Ectodermal cell (in vitro differentiated cells): ENCODE measurements at regions not wholly inside any gene's neighbourhood (a gene's known extent, or its start where the extent isn't known, plus 50 kb on each side); places are given as distances from the start of the nearest gene placed in this dataset.

Experiments used
- H3K27ac ChIP-seq: 2 replicates; pipeline ENCODE4 v1.7.0; 2013; ENCODE audit warnings: mild to moderate bottlenecking, low read depth, low read length; ENCODE audit not compliant: insufficient read depth, poor library complexity, severe bottlenecking
- H3K27me3 ChIP-seq: 2 replicates; pipeline ENCODE4 v1.7.0; 2013; ENCODE audit warnings: mild to moderate bottlenecking, low read length; ENCODE audit not compliant: insufficient read depth, control insufficient read depth, poor library complexity, severe bottlenecking
- H3K36me3 ChIP-seq: one replicate; pipeline ENCODE4 v1.7.0; 2013; ENCODE audit warnings: low read length; ENCODE audit not compliant: control insufficient read depth, insufficient read depth
- H3K4me1 ChIP-seq: one replicate; pipeline ENCODE4 v1.7.0; 2013; ENCODE audit warnings: low read length; ENCODE audit not compliant: control insufficient read depth, insufficient read depth
- H3K4me3 ChIP-seq: 2 replicates; pipeline ENCODE4 v1.7.0; 2013; ENCODE audit warnings: low read depth, low read length, control low read depth; ENCODE audit not compliant: insufficient read depth
- H3K9me3 ChIP-seq: 2 replicates; pipeline ENCODE4 v1.7.0; 2013; ENCODE audit warnings: mild to moderate bottlenecking, low read length, moderate library complexity; ENCODE audit not compliant: control insufficient read depth
- WGBS, 2 experiments: methylation state at CpG; one replicate each; pipeline ENCODE4 v1.1.7; 2013; ENCODE audit warnings: missing lambda C conversion rate in 2 of 2; 5-methylcytosine and 5-hydroxymethylcytosine counted together

DNA sequence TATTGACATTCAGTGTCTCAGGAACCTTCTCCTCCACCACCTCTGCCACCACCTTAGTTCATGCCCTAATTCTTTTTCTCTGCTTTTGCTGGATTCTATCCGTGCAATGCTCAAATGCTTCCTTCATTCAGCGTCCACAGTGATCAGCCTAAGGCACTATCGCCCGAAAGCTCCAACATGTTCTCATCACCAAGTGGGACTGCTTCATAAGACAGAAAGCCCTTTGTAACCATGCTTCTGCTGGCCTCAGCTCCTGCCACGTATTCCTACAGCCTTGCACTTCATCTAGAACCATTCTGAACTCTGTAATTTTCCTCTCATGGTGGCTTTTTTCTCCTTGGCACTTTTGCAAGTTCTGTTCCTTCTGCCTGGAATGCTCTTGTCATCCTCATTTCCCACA lies 222.9 kb downstream of the HNMT start:
- H3K27me3 ChIP-seq: no peaks in the 10 kb centered on the region
- no peaks in the 10 kb centered on the region for H3K36me3 ChIP-seq
- no peak overlapping the region for H3K27ac ChIP-seq
- H3K4me1 ChIP-seq: peaks cover 5% of the 10 kb centered on the region
- H3K9me3 ChIP-seq: no peaks in the 10 kb centered on the region
- 94 to 95% methylated on average over 5 of the region's 5 CpGs for WGBS, 2 experiments
- no peak overlapping the region for H3K4me3 ChIP-seq

DNA sequence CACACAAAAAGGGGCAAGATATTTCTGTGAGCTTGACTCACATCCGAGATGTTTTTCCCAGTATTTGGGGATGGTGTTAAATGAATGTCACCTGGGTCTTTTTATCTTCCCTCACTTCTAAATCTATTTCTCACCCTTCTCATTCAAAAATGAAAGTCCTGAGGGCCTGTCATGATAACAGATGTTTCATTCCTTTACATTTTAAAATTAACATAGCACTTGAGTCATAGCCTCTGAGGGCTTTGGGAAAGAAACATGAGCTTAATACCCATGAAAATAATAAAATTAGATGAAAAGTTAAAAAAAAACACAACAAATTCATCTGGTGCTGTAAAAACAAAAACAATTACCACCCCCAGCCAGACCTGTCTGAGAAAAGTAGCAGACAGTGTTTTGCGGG lies 226.7 kb downstream of the HNMT start:
- Histone ChIP-seq H3K27ac (no peak overlapping the region), H3K36me3 (no peaks in the 10 kb centered on the region), H3K9me3 (no peaks in the 10 kb centered on the region), H3K4me3 (no peak overlapping the region), H3K4me1 (no peaks in the 10 kb centered on the region), H3K27me3 (no peaks in the 10 kb centered on the region)
- 94 to 100% methylated on average over 2 of the region's 2 CpGs for WGBS, 2 experiments

DNA sequence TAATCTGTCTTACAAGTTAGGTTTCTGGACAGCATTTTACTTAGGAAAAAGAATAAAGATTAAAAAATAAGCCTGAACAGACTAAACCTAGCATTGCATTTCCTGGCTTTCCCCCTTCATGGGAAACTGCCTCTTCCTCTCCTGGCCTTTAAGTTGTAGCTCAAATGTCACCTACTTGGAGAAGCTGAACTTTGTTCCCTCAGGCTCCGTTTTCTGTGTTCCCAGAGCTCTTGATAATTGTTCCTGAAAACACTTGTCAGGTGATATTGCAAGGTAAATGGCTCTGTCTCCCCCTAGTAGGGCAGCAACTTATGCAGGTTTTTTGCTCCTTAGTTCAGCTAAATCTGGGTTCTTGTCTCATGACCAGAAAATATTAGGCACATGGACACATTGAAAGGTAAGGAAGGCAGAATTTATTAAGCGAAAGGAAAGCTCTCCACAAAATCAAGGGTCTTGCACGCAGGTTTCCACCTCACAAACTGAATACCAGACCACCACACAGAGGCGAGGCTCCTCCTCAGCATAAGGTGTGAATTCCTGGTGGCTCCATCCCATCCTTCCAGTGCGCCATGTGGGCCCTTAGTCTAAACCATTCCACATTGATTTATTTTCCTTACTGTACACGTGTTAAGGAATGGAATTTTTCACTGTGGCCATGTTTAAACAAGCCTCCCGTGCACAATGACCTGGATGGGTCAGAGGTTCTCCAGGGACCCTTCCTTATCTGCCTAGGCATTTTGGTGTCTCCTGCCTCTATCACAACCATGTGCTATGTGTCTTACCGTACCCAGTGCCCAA lies 229.3 kb downstream of the HNMT start:
- no peak overlapping the region for H3K4me3 ChIP-seq
- 84 to 86% methylated on average over 8 of the region's 8 CpGs for WGBS, 2 experiments

DNA sequence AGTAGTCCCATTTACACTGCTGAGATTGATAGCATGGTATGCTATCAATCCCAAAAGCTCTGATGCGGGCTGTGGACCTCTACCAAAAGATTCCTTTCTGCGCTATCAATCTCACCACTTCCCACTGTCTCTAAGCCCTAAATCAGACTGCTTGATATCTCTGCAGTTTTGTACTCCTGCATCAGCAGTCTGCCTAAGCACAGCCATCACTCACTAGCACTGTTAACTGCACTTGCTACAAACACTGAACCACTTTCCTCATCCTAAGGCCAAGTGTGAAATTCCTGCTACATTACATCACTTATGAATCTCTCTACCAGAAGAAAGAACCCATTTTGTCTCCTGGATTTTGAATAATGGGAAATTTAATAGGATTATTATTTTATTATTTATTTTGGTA lies 237.0 kb downstream of the HNMT start:
- 88 to 93% methylated on average over 2 of the region's 2 CpGs for WGBS, 2 experiments
- no peaks in the 10 kb centered on the region for H3K36me3 ChIP-seq
- H3K4me3 ChIP-seq: no peak overlapping the region
- H3K27me3 ChIP-seq: no peaks in the 10 kb centered on the region
- no peak overlapping the region for H3K27ac ChIP-seq
- H3K4me1 ChIP-seq: no peaks in the 10 kb centered on the region
- H3K9me3 ChIP-seq: no peaks in the 10 kb centered on the region

More for the DNA sequence above, 229.3 kb downstream of the HNMT start:
- no peak overlapping the region for H3K27ac ChIP-seq
- no peaks in the 10 kb centered on the region for H3K27me3 ChIP-seq
- no peaks in the 10 kb centered on the region for H3K36me3 ChIP-seq
- H3K9me3 ChIP-seq: no peaks in the 10 kb centered on the region
- H3K4me1 ChIP-seq: no peaks in the 10 kb centered on the region

DNA sequence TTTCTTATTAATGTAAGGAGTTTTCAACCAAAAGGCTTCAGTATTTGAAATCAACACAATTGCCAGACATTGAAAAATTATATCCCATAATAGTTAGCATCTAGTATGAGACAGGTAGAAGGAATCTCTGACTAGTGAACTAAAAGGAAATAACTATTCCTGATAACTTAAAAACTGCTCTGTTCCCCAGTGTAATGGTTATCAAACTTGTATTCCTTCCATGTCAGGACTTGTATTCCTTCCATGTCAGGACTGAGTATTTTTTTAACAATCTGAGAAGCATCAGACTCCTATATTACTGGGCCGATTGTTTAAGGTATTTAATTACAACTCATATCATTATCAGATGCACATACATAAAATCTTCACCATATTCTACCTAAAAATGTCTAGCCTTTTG lies 238.5 kb downstream of the HNMT start:
- no peaks in the 10 kb centered on the region for H3K27me3 ChIP-seq
- H3K4me3 ChIP-seq: no peak overlapping the region
- no peaks in the 10 kb centered on the region for H3K36me3 ChIP-seq
- no peak overlapping the region for H3K27ac ChIP-seq
- no peaks in the 10 kb centered on the region for H3K4me1 ChIP-seq
- WGBS, 2 experiments: 94% methylated on average over 1 of the region's 1 CpG; no CpG with 5 or more reads in 1 of the 2 experiments
- no peaks in the 10 kb centered on the region for H3K9me3 ChIP-seq

DNA sequence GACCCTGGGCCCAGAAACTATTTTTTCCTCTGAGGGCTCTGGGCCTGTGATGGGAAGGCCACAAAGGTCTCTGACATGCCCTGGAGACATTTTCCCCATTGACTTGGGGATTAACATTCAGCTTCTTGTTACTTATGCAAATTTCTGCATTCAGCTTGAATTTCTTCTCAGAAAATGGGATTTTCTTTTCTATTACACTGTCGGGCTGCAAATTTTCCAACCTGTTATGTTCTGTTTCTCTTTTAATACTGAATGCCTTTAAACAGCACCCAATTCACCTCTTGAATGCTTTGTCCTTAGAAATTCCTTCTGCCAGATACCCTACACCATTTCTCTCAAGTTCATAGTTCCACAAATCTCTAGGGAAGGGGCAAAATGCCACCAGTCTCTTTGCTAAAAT lies 241.0 kb downstream of the HNMT start:
- H3K4me1 ChIP-seq: no peaks in the 10 kb centered on the region
- H3K27me3 ChIP-seq: no peaks in the 10 kb centered on the region
- no peak overlapping the region for H3K4me3 ChIP-seq
- H3K36me3 ChIP-seq: no peaks in the 10 kb centered on the region
- no peaks in the 10 kb centered on the region for H3K9me3 ChIP-seq
- 81 to 84% methylated on average over 1 of the region's 1 CpG for WGBS, 2 experiments
- no peak overlapping the region for H3K27ac ChIP-seq

DNA sequence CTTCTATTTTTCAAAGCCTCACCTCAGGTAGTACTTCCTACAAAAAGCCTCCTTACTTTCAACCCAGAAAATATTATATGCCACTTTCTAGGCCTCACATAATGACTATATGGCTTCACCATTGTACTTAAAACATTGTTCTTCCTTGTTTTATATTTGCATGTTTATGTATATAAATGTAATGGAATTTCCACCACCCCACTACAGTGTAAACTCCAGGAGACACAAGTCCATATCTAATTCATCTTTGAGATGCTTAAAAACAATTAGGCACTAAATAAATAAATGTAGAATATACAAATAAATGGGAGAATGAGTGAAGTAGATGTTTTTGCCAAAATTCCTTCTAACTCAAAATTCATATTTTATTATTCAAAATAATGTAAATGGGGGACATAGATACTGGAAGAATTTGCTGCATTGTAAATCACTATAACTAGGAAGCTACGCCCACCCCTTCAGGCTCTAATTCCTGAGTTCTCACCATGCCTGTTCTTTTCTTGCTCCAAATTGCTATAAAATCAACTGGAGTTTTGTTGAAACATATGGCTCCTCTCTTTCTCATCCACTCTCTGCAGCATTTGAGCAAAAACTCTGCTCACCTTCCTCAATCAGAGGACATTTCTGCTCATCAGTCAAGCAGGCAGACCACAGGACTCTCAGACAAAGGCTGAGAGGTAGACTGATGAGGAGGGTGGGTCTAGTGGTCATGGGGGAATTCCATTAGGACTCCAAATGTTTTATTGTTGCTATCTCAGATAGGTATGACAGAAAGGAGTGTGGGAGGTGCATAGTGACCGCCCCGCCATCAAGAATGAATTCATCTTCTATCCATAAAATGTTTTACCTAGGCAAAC lies 243.0 kb downstream of the HNMT start:
- no peaks in the 10 kb centered on the region for H3K27me3 ChIP-seq
- 90 to 92% methylated on average over 3 of the region's 3 CpGs for WGBS, 2 experiments
- no peaks in the 10 kb centered on the region for H3K4me1 ChIP-seq
- no peaks in the 10 kb centered on the region for H3K9me3 ChIP-seq
- no peak overlapping the region for H3K4me3 ChIP-seq
- H3K36me3 ChIP-seq: no peaks in the 10 kb centered on the region
- no peak overlapping the region for H3K27ac ChIP-seq

DNA sequence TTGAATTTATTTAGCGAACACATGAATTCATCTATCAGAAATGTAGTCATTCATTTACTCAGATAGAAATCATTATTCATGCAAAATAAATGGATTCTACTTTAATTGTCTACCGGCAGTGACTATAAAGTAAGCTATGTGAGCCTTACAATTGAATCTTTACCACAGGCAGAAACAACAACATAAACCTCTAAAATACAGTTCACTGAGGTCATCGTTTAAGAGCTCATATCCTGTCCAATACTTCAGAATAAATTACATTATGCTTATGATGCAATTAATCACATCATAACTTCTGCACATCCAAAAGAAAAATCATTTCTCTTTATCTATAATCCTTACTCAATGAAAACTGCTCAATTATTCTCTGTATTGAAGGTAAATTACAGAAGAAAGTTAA lies 244.7 kb downstream of the HNMT start:
- Histone ChIP-seq H3K36me3 (no peaks in the 10 kb centered on the region), H3K27me3 (no peaks in the 10 kb centered on the region), H3K27ac (no peak overlapping the region), H3K9me3 (no peaks in the 10 kb centered on the region), H3K4me1 (no peaks in the 10 kb centered on the region), H3K4me3 (no peak overlapping the region)
- WGBS, 2 experiments: 92 to 100% methylated on average over 3 of the region's 3 CpGs

DNA sequence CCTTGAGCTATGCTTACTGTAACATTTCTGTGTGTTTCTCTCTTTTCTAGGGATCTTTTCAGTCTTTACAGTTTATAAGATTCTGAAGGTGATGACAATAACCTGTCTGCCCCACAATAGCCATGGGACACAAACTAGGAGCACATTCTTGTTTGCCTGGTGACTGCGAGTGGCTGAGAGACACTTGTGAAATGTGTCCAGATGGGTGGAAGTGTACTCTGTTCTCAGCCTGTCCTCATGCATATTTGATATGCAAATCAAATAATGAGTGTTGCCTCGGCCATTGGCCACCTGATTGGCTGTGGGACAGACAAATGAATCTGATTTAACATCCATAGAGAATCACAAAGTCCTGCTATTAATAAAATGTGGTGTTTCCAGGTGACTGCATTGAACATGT lies 246.2 kb downstream of the HNMT start:
- Histone ChIP-seq H3K4me3 (no peak overlapping the region), H3K27me3 (no peaks in the 10 kb centered on the region), H3K36me3 (no peaks in the 10 kb centered on the region), H3K4me1 (no peaks in the 10 kb centered on the region), H3K9me3 (no peaks in the 10 kb centered on the region), H3K27ac (no peak overlapping the region)
- WGBS, 2 experiments: 86 to 93% methylated on average over 2 of the region's 2 CpGs

DNA sequence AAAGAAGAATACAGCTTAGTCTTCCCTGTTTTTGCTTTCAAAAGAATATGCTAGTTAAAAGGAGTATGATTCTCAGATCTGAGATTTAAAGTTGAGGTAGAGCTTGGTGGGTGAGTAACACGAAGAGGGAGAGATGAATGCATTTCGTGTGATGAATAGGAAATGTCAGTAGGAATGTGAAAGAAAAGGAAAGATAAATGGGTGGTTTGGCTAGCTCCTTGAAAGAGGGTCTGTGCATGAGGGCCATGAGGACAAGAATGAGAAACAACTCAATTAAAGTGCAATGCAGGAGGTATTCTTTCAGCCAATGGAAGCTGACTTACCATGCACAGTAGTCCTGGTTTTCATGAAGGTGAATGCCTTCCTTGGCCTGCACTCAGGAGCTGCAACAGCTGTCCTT lies 248.2 kb downstream of the HNMT start:
- Histone ChIP-seq H3K27me3 (no peaks in the 10 kb centered on the region), H3K36me3 (no peaks in the 10 kb centered on the region), H3K27ac (no peak overlapping the region), H3K9me3 (no peaks in the 10 kb centered on the region), H3K4me3 (no peak overlapping the region), H3K4me1 (no peaks in the 10 kb centered on the region)
- 77 to 81% methylated on average over 2 of the region's 2 CpGs for WGBS, 2 experiments
